Neural cell (in vitro differentiated cells): ENCODE measurements at regions not wholly inside any gene's neighbourhood (a gene's known extent, or its start where the extent isn't known, plus 50 kb on each side); places are given as distances from the start of the nearest gene placed in this dataset.

ENCODE experiments used
- H2AFZ ChIP-seq: fragments of 200-600, 300-800 bp; sonication (generic), shearing (Covaris generic); 2 replicates; pipeline ENCODE4 v1.6.0; 2014; ENCODE audit warnings: low read depth, mild to moderate bottlenecking, antibody characterized with exemption, low read length, moderate library complexity
- H3F3A ChIP-seq: fragments of 200-600 bp; shearing (Covaris generic); 2 replicates; pipeline ENCODE4 v1.6.1; 2016; ENCODE audit warnings: mild to moderate bottlenecking, moderate library complexity, mixed read lengths, antibody characterized with exemption, low read length; ENCODE audit not compliant: insufficient read depth, poor library complexity, severe bottlenecking
- H3K27ac ChIP-seq: fragments of 200-600, 300-800 bp; sonication (generic), shearing (Covaris generic); 2 replicates; pipeline ENCODE4 v1.5.1; 2014; ENCODE audit warnings: mild to moderate bottlenecking, low read length, moderate library complexity
- H3K27me3 ChIP-seq: fragments of 300-800, 200-600 bp; sonication (generic), shearing (Covaris generic); 2 replicates; pipeline ENCODE4 v1.6.0; 2014; ENCODE audit warnings: mild to moderate bottlenecking, low read depth, low read length, moderate library complexity; ENCODE audit not compliant: insufficient read depth
- H3K36me3 ChIP-seq: fragments of 300-800, 200-600 bp; sonication (generic), shearing (Covaris generic); 2 replicates; pipeline ENCODE4 v1.5.1; 2014; ENCODE audit warnings: mild to moderate bottlenecking, antibody characterized with exemption, low read length, moderate library complexity; ENCODE audit not compliant: insufficient read depth
- H3K4me2 ChIP-seq: fragments of 300-800, 200-600 bp; sonication (generic), shearing (Covaris generic); 2 replicates; pipeline ENCODE4 v1.6.0; 2014; ENCODE audit warnings: mild to moderate bottlenecking, low read length
- H3K4me3 ChIP-seq: fragments of 300-800, 200-600 bp; sonication (generic), shearing (Covaris generic); 2 replicates; pipeline ENCODE4 v1.5.1; 2014; ENCODE audit warnings: mild to moderate bottlenecking, low read length, moderate library complexity
- H3K79me2 ChIP-seq: fragments of 200-600 bp; shearing (Covaris generic); replicated peaks from 2 replicates; pipeline ENCODE4 v1.6.0; 2014; ENCODE audit warnings: mild to moderate bottlenecking, low read length, moderate library complexity; ENCODE audit not compliant: insufficient read depth
- H3K9ac ChIP-seq: fragments of 300-800, 200-600 bp; sonication (generic), shearing (Covaris generic); 2 replicates; pipeline ENCODE4 v1.6.1; 2016; ENCODE audit warnings: mild to moderate bottlenecking, low read length, mixed read lengths
- H3K9me2 ChIP-seq: fragments of 200-600 bp; shearing (Covaris generic); 2 replicates; pipeline ENCODE4 v1.6.1; 2016; ENCODE audit warnings: mild to moderate bottlenecking, low read length, mixed read lengths; ENCODE audit not compliant: insufficient read depth
- H3K9me3 ChIP-seq: fragments of 200-600, 300-800 bp; sonication (generic), shearing (Covaris generic); 2 replicates; pipeline ENCODE4 v1.6.1; 2016; ENCODE audit warnings: mild to moderate bottlenecking, mixed run types, low read length, moderate library complexity, mixed read lengths
- H4K20me1 ChIP-seq: fragments of 200-600 bp; shearing (Covaris generic); 2 replicates; pipeline ENCODE4 v1.6.1; 2016; ENCODE audit warnings: mild to moderate bottlenecking, mixed run types; ENCODE audit not compliant: insufficient read depth
- EP300 ChIP-seq: fragments of 450-650 bp; conservative IDR thresholded peaks from 2 replicates; pipeline ENCODE4 v1.6.1; 2014; ENCODE audit warnings: antibody characterized with exemption, mild to moderate bottlenecking, moderate library complexity; ENCODE audit not compliant: poor library complexity, severe bottlenecking
- EZH2 ChIP-seq: fragments of 200-600, 300-800 bp; shearing (Covaris generic), sonication (generic); IDR thresholded peaks from 2 replicates; pipeline ENCODE4 v1.6.1; 2014; ENCODE audit warnings: antibody characterized with exemption, low read length, borderline replicate concordance, mild to moderate bottlenecking; ENCODE audit not compliant: insufficient read depth, poor library complexity, severe bottlenecking
- MXI1 ChIP-seq: fragments of 450-650 bp; conservative IDR thresholded peaks from 2 replicates; pipeline ENCODE4 v1.6.1; 2014; ENCODE audit warnings: antibody characterized with exemption, mild to moderate bottlenecking; ENCODE audit not compliant: poor library complexity, severe bottlenecking
- POLR2AphosphoS5 ChIP-seq: IDR thresholded peaks from 2 replicates; pipeline ENCODE4 v1.6.1; 2012
- RAD21 ChIP-seq: fragments of 450-650 bp; conservative IDR thresholded peaks from 2 replicates; pipeline ENCODE4 v1.6.1; 2014; ENCODE audit warnings: antibody characterized with exemption, mild to moderate bottlenecking, moderate library complexity
- SMC3 ChIP-seq: fragments of 450-650 bp; conservative IDR thresholded peaks from 2 replicates; pipeline ENCODE4 v1.6.1; 2014; ENCODE audit warnings: antibody characterized with exemption, mild to moderate bottlenecking, moderate library complexity; ENCODE audit not compliant: poor library complexity
- TAF1 ChIP-seq: IDR thresholded peaks from 2 replicates; pipeline ENCODE4 v1.6.1; 2012; ENCODE audit warnings: low read depth
- TF ChIP-seq, protein P1 (sequence below): IDR thresholded peaks from 2 replicates; pipeline ENCODE4 v1.6.1; 2012; ENCODE audit warnings: borderline replicate concordance
- TF ChIP-seq, protein P2 (sequence below): fragments of 450-650 bp; IDR thresholded peaks from 2 replicates; pipeline ENCODE4 v1.5.1; 2014; ENCODE audit warnings: antibody characterized with exemption, mild to moderate bottlenecking, moderate library complexity; ENCODE audit not compliant: poor library complexity, severe bottlenecking

DNA sequence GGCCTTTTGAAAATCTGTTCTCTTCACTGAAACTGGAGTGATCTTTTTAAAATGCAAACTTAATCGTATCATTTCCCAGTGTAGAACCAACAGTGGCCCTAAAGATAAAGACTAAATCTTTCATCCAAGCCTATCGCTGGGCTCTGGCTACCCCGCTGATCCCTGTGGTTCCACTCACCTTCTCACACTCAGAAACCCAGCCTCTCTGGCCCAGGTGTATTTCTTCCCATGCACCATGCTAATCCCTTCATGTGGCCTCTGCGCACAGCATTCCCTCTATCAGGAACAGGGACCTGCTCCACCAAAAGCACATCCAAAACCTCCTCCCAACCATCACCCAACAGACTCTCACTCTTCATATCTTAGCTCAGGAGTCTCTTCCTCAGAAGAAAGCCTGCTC is 214.1 kb upstream of the DAPK1 start:
- Histone ChIP-seq H2AFZ (no peak overlapping the region), H3K79me2 (no peaks in the 10 kb centered on the region), H3K27ac (no peak overlapping the region), H3F3A (no peaks in the 10 kb centered on the region), H3K4me2 (no peak overlapping the region), H4K20me1 (no peaks in the 10 kb centered on the region), H3K9ac (no peak overlapping the region), H3K9me3 (no peaks in the 10 kb centered on the region), H3K36me3 (no peaks in the 10 kb centered on the region), H3K4me3 (no peak overlapping the region), H3K9me2 (no peaks in the 10 kb centered on the region), H3K27me3 (no peaks in the 10 kb centered on the region)
- TF ChIP-seq MXI1 = no peak
- TF ChIP-seq, protein P1, sequence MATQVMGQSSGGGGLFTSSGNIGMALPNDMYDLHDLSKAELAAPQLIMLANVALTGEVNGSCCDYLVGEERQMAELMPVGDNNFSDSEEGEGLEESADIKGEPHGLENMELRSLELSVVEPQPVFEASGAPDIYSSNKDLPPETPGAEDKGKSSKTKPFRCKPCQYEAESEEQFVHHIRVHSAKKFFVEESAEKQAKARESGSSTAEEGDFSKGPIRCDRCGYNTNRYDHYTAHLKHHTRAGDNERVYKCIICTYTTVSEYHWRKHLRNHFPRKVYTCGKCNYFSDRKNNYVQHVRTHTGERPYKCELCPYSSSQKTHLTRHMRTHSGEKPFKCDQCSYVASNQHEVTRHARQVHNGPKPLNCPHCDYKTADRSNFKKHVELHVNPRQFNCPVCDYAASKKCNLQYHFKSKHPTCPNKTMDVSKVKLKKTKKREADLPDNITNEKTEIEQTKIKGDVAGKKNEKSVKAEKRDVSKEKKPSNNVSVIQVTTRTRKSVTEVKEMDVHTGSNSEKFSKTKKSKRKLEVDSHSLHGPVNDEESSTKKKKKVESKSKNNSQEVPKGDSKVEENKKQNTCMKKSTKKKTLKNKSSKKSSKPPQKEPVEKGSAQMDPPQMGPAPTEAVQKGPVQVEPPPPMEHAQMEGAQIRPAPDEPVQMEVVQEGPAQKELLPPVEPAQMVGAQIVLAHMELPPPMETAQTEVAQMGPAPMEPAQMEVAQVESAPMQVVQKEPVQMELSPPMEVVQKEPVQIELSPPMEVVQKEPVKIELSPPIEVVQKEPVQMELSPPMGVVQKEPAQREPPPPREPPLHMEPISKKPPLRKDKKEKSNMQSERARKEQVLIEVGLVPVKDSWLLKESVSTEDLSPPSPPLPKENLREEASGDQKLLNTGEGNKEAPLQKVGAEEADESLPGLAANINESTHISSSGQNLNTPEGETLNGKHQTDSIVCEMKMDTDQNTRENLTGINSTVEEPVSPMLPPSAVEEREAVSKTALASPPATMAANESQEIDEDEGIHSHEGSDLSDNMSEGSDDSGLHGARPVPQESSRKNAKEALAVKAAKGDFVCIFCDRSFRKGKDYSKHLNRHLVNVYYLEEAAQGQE = no peak

DNA sequence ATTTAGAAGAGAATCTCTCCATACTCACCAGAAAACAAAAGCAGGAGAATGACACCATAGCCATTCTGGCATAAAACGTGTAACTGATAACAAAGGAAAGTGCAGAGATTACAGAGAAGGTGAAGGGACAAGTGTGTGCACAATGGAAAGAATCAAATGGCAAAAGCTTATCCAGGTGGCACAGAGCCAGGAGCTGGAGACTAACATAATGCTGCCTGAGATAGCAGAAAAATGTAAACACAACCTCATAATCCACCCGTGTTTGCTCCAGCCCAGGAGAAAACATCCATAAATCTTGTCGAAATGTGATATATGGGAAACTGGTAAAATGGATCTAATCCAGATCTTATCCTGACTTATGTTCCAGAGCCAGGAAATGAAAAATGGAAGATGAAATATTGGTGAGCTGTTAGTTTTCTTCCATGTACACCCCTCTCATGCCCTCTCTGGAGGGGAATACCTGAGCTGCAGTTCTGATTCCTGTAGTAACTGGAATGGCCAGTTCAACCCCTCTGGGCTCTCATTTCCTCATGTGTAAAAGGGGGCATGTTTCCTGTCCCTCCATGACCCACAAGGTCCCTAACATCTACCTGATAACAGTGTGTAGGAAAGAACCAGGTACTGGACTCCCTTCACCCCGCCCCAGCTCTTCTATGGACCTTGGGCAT is 212.3 kb upstream of the DAPK1 start:
- TF ChIP-seq EP300 (no peak), POLR2AphosphoS5 (no peak), RAD21 (no peak), TAF1 (no peak), EZH2 (no peak), MXI1 (no peak), SMC3 (no peak)
- TF ChIP-seq, protein P1 = no peak
- TF ChIP-seq, protein P2, sequence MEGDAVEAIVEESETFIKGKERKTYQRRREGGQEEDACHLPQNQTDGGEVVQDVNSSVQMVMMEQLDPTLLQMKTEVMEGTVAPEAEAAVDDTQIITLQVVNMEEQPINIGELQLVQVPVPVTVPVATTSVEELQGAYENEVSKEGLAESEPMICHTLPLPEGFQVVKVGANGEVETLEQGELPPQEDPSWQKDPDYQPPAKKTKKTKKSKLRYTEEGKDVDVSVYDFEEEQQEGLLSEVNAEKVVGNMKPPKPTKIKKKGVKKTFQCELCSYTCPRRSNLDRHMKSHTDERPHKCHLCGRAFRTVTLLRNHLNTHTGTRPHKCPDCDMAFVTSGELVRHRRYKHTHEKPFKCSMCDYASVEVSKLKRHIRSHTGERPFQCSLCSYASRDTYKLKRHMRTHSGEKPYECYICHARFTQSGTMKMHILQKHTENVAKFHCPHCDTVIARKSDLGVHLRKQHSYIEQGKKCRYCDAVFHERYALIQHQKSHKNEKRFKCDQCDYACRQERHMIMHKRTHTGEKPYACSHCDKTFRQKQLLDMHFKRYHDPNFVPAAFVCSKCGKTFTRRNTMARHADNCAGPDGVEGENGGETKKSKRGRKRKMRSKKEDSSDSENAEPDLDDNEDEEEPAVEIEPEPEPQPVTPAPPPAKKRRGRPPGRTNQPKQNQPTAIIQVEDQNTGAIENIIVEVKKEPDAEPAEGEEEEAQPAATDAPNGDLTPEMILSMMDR = no peak
- Histone ChIP-seq H3K9ac (no peak overlapping the region), H3K9me2 (no peaks in the 10 kb centered on the region), H4K20me1 (no peaks in the 10 kb centered on the region), H2AFZ (no peak overlapping the region), H3K4me2 (no peak overlapping the region), H3F3A (no peaks in the 10 kb centered on the region), H3K36me3 (no peaks in the 10 kb centered on the region), H3K79me2 (no peaks in the 10 kb centered on the region), H3K4me3 (no peak overlapping the region), H3K9me3 (no peaks in the 10 kb centered on the region), H3K27ac (no peak overlapping the region), H3K27me3 (no peaks in the 10 kb centered on the region)
